HFF-Myc (cell line): ENCODE measurements at regions not wholly inside any gene's neighbourhood (a gene's known extent, or its start where the extent isn't known, plus 50 kb on each side); places are given as distances from the start of the nearest gene placed in this dataset.
"Not testable (repeated sequence)": the region's sequence is repeated elsewhere in the genome, so short reads cannot be mapped to it uniquely, and the experiment has no call there.

Source experiments
- DNase-seq: peaks from one replicate; pipeline ENCODE4 v3.0.0-alpha.2; 2011; ENCODE audit warnings: low read depth; ENCODE audit errors: extremely low read depth
- H3K4me3 ChIP-seq: replicated peaks from 2 replicates; pipeline ENCODE4 v1.5.1; 2011; ENCODE audit warnings: low read depth, mild to moderate bottlenecking, control low read depth, low read length
- CTCF ChIP-seq: IDR thresholded peaks from 2 replicates; pipeline ENCODE4 v1.5.1; 2012; ENCODE audit warnings: mild to moderate bottlenecking, low read depth, low read length, control low read depth; ENCODE audit errors: missing control alignments

GRCh38 chr5:138677782-138678181 is 75.4 kb upstream of the CTNNA1 start:
- no peak for DNase-seq
- H3K4me3 ChIP-seq = no peak overlapping the region
- TF ChIP-seq CTCF = no peak

- no peak for DNase-seq
- H3K4me3 ChIP-seq = no peak overlapping the region
- TF ChIP-seq CTCF = no peak
These were observed 76.5 kb upstream of the CTNNA1 start for GRCh38 chr5:138676556-138677193.

- no peak overlapping the region for H3K4me3 ChIP-seq
- DNase-seq = no peak
- TF ChIP-seq CTCF = no peak
These were observed 77.2 kb upstream of the CTNNA1 start for GRCh38 chr5:138676002-138676401.

- no peak for TF ChIP-seq CTCF
- no peak for DNase-seq
- no peak overlapping the region for H3K4me3 ChIP-seq
These were observed 84.5 kb upstream of the CTNNA1 start for GRCh38 chr5:138668451-138669380.

GRCh38 chr5:138667782-138668331 is 85.4 kb upstream of the CTNNA1 start:
- not testable (repeated sequence) for H3K4me3 ChIP-seq, DNase-seq

GRCh38 chr5:138666226-138666742 is 86.9 kb upstream of the CTNNA1 start:
- DNase-seq = no peak
- no peak overlapping the region for H3K4me3 ChIP-seq
- no peak for TF ChIP-seq CTCF

GRCh38 chr5:138665261-138665660 is 88.0 kb upstream of the CTNNA1 start:
- H3K4me3 ChIP-seq = no peak overlapping the region
- DNase-seq = no peak
- no peak for TF ChIP-seq CTCF
